Left lobe of liver (tissue), 2 donors: ENCODE measurements at regions not wholly inside any gene's neighbourhood (a gene's known extent, or its start where the extent isn't known, plus 50 kb on each side); places are given as distances from the start of the nearest gene placed in this dataset.
"Not testable (repeated sequence)": the region's sequence is repeated elsewhere in the genome, so short reads cannot be mapped to it uniquely, and the experiment has no call there.

Experiments
- ATAC-seq: fragments of 200-7000 bp; cut with Tn5 transposase; one replicate; pipeline ENCODE4 v1.9.1; 2020; ENCODE audit warnings: mild to moderate bottlenecking, moderate library complexity
- DNase-seq: peaks from one replicate; pipeline ENCODE4 v3.0.0-alpha.2; 2020; ENCODE audit warnings: low spot score
- donor health status: DM: no; HTN: no; CAD: no; lungs with moderate emphysema.
- donor health status: DM: no; HTN: yes; CAD: no.

DNA sequence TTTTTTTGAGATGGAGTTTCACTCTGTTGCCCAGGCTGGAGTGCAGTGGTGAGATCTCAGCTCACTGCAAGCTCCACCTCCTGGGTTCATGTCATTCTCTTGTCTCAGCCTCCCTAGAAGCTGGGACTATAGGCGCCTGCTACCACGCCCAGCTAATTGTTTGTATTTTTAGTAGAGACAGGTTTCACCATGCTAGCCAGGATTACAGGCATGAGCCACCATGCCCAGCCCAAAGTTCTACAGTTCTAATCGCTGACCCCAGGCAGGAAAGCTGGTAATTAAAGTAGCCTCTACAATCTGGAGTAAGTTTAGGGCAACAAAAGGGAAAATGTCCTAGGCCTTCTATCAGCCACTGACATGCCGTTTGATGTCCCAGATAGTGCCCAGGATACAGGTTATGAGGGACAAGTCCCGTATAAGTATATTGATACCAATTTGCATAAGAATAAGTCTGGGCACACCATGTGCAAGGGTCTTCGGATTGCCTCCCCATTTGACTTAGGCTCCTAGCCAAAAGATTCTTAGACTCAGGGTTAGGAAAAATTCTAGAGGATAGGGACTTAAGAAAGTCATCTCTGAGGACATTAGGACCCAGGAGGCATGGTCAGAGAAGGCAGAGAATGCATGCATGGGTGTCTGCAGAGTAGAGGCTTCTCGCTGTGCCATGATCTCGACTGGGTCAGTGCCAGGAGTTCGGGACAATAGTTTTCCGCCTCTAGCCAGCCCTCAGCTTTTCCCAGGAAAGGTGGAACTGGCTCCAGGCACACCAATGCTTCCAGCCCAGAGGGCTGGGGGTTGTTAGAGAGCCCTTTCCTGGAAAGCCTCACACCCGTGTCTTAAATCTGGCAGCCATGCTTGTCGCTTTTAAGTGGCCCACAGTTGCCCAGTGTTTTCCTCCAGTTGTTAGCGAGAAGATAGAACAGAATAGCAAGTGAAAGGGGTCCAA lies 1111.1 kb downstream of the TAF11L14 start:
- peak; percentile 64 for DNase-seq
- peak; percentile 84 for ATAC-seq

DNA sequence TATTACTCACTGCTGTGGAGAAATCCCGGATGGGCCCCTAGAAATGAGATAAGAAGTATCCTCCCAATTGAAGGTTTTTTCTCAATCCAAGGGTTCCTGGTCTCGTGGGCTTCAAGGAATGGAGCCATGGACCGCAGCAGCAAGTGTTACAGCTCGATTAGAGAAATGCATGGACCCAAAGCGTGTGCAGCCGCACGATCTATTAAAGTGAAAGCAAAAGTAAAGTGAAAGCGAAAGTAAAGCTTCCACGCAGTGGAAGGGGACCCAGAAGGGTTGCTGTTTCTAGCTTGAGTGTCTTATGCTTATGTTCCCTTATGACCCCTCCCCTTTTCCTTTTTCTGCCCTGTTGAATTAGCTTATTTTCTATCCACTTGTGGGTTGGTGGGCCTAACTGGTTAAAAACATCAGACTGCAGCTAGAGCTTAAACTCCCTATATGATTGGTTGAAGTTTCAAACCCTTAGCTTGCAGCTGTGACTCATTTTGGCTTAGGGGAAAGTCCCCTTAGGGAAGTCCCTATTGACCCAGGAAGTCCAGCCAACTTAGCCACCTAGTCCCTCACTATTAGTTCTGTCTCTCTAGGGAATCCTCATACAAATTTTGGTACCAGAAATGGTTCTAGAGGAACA lies 1111.8 kb downstream of the TAF11L14 start:
- ATAC-seq (peak; percentile 96), DNase-seq (peak; percentile 58)

DNA sequence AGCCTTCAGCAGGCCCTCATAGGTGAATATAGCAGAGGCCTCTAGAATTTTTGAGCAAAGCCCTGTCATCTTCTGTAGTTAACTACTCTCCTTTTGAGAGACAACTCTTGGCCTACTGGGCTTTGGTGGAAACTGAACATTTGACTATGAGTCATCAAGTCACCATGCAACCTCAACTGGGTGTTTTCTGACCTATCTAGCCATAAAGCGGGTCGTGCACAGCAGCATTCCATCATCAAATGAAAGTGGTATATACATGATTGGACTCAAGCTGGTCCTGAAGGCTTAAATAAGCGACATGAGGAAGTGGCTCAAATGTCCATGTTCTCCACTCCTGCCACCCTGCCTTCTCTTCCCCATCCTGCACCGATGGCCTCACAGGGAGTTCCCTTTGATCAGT lies 1115.5 kb downstream of the TAF11L14 start:
- DNase-seq, result no peak
- no peak for ATAC-seq

DNA sequence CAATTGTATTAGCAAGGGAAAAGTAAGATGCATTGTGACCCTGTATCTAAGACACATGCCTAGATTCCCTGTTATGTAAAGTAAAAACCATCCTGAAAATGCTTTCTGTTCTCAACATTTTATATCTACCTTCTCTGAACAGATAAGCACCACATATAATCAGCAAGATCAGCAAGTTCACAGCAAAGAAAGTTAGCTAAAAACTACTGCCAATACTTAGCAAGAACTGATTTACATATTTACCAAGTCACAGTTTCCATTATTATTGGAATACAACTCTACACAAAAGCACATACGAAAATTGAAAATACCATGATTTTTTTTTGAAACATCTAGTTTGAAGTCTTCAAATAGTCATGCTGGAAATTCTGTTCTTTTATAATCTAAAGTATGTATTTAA lies 1118.1 kb downstream of the TAF11L14 start:
- no peak for DNase-seq
- no peak for ATAC-seq

DNA sequence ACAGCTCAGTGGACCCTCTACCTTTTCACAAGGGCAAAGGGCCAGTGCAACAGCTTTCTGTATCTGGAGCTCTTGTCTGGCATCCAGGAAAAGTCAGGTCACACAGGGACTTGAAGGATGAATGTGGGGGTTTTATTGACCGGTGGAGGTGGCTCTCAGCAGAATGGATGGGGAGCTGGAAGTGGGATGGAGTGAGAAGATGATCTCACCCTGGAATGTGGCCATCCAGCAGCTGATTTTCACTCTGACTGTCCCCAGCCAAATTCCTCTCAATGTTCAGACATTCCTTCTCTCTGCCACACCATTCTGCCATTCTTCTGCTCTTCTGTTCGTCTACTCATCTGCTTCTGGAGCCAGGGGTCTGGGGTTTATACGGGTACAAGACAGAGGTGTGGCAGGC lies 1119.9 kb downstream of the TAF11L14 start:
- ATAC-seq, result no peak
- no peak for DNase-seq

DNA sequence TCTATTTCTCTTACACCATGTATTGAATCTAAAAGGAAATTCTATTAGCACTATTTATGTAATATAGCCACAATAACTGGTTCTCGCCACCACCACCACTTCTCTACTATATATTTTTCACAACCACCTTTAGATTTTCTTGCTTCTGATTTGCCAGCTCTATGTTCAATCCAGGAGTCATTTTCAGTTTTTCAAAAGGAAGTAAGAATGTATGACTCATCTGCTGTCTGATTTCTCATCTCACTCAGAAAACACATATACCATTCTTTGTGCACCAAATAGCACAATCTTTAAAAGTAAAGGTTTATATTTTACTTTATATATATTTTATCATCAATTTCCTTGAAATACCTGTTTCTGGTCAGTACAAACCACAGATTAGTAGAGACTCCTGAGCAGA lies 1127.5 kb downstream of the TAF11L14 start:
- DNase-seq (no peak), ATAC-seq (no peak)

DNA sequence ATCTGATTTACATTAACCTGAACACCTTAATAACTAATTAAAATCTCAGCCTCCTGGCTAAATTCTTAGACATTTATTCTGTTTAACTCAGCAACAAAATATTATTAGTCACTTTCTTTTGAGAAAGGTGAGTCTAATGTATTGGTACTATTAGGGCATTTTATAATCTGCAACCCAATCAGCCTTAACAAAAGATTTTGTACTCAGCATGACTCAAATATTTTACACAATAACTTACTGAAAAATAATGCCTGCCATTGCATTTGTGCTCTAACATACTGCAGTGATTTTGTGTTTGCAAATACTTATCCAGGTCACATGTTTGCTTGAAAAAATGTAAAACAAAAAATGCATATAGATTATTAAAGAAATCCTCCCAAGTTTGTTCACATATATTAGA lies 1129.9 kb downstream of the TAF11L14 start:
- ATAC-seq (no peak), DNase-seq (no peak)

DNA sequence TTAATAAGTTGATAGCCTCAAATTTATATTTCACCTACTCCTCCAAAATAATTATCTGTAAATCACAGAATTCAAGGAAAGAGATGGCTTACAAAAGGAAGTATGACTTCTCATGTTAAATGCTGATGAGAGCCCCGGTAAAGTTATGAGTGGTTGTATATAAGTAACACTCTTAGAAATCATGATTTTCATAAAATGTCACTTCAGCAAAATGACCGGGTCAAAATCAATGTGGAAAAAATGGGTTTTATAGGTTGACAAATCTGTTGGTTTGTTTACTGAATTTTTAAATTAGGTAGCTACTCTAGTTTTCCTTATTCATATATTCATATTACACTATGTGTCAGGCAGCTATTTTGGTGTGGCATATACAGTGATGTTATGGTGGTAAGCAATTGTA lies 1131.0 kb downstream of the TAF11L14 start:
- DNase-seq (no peak), ATAC-seq (no peak)

DNA sequence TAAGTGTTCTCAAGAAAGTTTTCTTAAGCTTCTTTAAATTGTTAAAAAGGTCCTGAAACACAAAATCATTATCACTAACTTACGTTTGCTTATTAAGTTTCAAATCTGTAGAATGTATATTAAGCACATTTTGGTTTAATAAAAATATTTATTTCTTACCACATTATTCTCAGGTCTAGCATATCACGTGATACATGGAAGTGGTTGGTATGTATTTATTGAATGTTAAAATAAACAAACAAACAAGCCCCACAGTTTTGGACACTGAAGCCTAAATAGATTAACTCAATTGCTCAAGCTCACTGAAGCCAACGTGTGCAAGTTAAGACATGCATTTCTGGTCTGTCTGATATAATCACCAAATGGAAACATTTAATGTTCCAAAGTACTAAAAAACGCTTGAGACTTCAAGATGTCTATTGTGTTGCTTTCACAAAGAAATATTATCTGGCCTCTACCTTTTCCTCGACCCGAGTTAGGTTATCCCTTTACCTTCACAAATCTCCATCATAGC lies 1136.9 kb downstream of the TAF11L14 start:
- DNase-seq (no peak), ATAC-seq (no peak)

DNA sequence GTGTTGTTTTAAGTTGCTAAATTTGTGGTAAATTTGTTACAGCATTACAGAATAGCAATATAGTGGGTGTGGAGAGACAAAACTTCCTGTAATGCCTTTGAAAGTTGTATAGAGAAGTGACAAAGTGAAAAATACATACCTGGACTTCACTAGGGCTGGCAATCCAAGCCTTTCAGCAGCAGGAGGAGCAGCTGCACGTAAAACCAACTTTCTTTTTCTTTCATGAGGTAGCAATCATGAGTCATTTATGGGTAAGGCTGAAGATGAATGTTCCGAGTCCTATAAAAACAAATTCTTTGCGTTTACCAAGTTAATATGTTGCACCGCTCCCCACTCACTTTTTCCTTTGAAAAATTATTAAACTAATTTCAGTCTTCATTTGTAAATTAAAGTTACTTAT lies 1138.2 kb downstream of the TAF11L14 start:
- DNase-seq, result no peak
- no peak for ATAC-seq

DNA sequence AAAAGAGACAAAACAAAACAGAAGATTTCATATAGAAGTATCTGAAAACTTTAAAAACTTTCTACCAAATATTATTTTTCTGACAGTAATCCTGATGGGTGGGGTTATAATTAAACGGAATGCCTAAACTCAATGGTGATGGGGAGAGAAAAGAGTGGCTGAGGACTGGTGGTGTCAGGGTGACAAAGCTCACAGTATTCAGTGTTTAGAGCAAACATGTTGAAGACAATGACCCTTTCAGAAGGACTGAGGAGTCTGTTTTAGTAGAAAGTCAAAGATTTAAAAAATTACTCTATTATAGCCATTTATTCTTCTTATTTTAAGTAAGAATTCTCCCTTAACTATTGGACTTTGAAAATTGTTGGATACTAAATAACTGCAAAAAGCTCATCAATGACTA lies 1144.0 kb downstream of the TAF11L14 start:
- DNase-seq, result no peak
- ATAC-seq, result no peak

DNA sequence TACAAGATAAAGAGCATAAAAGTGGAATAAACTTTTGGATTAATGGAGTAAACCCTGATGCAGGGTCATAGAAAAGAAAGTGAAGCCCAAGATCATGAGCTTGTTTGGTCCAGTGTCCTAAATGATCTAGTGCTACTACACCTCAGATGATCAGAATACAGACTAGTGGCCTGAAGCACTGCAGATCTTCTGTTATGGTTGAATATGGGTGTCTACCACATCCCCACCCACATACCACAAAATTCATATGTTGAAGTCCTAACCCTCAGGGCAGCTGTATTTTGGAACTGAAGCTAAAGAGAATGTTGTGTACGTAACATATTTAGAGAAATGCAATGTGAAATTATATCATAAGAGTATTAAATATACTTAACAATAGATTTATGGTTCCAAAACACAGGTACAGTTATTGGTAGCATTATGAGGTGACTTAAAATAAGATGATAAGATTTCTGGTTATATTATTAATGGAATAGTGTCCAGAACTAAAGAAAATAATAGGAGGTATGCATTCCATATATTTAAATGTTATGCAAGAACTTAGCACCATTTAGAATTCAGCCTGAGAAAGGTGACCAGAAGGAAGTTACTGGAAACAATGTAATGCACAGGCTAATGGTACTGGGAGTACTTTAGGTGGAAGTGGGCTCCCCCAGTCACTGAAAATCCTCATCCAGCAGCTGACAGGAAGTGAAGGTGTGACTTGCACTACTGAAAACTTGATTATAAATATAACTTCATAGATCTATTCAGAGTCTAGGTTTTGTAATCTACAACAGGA lies 1155.1 kb downstream of the TAF11L14 start:
- DNase-seq, result no peak
- no peak for ATAC-seq

DNA sequence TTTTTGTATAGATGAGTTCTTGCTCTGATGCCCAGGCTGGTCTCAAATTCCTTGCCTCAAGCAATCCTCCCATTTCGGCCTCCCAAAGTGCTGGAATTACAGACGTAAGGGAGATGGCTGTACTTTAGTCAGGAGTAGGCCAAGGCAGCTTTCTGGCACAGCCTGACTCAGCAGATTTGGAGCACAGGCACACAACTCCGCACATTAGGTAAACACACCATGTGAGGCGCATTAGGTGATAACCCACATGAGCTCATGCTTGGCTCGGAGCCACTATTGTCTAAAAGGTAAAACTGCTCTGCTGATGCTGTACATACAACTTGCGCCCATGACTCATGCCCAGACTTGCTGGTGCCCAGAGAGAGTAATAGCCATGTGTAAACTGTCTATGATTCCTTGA lies 1157.9 kb downstream of the TAF11L14 start:
- ATAC-seq, result no peak
- DNase-seq, result no peak

DNA sequence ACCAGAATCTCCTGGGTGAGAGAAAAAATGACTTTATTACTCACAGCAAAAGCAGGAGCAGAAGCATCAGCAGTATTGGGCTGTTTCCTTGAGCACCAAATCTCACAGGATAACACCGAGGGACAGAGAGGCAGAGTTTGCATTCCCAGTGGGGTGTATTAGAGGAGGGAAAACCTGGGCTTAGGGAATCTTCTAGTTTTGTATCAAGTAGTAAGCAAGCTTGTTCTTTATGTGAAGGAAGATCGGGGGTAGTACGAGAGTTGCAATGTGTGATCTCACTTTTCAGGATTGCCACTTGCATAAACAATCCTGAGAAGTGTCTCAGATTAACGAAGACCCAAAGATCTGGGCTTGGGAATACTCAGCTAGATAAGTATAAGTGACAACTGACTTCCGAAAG lies 1163.0 kb downstream of the TAF11L14 start:
- DNase-seq (no peak), ATAC-seq (no peak)

DNA sequence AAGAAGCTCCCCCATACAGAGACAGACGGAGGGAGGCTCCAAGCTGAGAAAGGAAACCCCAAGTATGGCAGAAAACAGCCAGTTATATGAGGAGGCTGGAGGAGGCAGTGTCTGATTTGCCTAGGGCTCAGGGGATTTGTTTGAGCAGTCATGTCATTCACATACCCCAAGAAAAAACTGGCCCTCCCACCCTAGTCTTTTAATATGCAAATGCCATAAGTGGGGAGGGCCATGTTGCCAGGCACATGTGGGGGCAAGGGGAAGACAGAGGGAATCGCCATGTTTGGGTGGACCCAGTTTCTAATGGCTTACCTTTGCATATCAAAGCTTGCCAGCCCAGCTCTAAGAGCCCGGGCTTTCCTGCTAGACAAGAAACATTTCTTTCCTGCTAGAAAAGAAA lies 1163.8 kb downstream of the TAF11L14 start:
- DNase-seq, result no peak
- no peak for ATAC-seq

DNA sequence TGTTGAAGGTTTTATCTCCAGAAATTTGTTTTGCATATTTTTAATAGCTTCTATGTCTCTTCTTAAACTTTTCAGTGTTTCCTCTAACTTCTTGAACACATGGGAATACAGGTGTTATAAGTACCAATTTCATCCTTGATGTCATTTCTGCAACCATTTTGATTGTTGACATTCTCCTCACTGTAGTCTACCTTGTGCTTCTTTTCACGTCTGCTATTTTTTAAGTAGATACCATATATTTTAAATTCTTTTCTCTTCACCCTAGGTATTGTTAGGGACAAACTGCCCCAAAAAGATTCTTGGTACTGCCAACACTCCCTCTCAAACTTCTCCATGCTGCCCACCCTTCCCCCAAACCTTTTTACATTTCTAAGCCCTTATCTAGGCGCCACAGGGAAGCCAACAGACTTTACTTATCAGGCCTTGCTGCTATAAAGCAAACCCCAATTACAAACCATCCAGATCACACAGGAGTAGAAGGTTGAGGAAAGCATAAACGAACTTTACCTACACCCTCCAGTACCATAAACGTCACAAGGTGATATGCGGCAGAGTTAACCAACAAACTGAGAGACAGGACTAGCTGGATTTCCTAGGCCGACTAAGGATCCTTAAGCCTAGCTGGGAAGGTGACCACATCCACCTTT lies 1165.3 kb downstream of the TAF11L14 start:
- no peak for ATAC-seq

DNA sequence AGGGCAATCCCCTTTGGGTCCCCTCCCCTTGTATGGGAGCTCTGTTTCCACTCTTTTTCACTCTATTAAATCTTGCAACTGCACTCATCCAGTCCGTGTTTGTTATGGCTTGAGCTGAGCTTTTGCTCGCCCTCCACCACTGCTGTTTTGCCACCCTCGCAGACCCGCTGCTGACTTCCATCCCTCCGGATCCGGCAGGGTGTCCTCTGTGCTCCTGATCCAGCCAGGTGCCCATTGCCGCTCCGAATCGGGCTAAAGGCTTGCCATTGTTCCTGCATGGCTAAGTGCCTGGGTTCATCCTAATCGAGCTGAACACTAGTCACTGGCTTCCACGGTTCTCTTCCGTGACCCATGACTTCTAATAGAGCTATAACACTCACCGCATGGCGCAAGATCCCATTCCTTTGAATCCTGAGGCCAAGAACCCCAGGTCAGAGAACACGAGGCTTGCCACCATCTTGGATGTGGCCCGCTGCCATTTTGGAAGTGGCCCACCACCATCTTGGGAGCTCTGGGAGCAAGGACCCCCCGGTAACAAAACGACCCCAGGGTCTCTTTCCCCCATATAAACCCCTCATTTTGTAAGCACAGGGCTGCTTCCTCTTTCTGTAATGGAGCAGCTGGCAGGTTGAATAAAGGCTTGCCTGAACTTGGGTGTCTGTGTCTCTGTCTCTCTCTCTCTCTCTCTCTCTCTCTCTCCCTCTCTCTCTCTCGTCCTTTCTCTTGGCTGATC lies 1166.2 kb downstream of the TAF11L14 start:
- ATAC-seq, result no peak
- no peak for DNase-seq

More for the DNA sequence above, 1165.3 kb downstream of the TAF11L14 start:
- no peak for DNase-seq

DNA sequence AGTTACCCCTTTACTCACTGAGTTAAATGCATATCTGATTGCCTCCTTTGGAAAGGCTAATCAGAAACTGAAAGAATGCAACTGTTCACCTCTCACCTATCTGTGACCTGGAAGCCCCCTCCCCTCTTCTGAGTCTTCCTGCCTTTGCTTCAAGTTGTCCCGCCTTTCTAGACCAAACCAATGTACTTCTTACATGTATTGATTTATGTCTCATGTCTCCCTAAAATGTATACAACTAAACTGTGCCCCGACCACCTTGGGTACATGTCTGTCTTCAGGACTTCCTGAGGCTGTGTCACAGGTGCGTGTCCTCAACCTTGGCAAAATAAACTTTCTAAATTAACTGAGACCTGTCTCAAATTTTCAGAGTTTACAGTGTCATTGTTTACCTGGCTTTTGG lies 1167.2 kb downstream of the TAF11L14 start:
- not testable (repeated sequence) for DNase-seq, ATAC-seq

DNA sequence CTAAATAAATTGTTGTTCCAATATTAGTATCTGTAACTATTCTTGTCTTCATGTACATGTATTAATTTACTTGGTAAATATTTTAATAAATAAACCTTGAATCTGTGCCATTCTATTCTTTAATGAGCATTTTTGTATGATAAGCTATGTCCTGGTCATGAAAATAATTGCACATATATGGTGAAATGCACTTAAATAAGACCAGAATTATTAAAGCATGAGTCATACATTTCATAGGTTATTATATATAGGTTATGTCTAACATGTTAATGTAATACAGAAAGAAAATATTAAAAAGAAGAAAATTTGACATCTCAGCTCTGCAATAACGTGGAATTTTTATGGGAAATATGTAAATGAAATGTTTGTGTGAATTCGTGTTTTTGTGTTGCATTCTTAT lies 1168.1 kb downstream of the TAF11L14 start:
- DNase-seq, result no peak
- no peak for ATAC-seq

DNA sequence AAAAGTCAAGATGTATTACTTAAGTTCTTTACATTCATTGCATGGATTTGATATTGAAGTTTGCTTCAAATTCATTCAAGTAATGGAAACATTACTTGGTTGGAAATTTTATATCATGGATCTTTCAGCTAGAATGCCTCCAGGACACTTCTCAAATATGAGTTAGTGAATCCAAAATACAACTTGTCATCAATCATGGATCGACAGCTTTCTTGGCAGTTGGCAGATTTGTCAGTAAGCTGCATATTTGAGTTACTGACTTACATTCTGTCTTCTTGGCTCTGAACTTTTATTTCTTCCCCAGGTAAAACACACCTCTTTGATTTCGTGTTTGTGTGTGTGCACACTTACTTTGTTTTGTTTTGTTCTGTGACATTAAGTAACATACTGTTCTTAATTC lies 1171.1 kb downstream of the TAF11L14 start:
- no peak for DNase-seq

More for the DNA sequence above, 1171.1 kb downstream of the TAF11L14 start:
- no peak for ATAC-seq
